AG08396 (cell line): ENCODE measurements at regions not wholly inside any gene's neighbourhood (a gene's known extent, or its start where the extent isn't known, plus 50 kb on each side); places are given as distances from the start of the nearest gene placed in this dataset.
"Not testable (repeated sequence)": the region's sequence is repeated elsewhere in the genome, so short reads cannot be mapped to it uniquely, and the experiment has no call there.

Experiments
- DNase-seq: peaks from one replicate; pipeline ENCODE4 v3.0.0; 2012; ENCODE audit warnings: low spot score, mixed read lengths

DNA sequence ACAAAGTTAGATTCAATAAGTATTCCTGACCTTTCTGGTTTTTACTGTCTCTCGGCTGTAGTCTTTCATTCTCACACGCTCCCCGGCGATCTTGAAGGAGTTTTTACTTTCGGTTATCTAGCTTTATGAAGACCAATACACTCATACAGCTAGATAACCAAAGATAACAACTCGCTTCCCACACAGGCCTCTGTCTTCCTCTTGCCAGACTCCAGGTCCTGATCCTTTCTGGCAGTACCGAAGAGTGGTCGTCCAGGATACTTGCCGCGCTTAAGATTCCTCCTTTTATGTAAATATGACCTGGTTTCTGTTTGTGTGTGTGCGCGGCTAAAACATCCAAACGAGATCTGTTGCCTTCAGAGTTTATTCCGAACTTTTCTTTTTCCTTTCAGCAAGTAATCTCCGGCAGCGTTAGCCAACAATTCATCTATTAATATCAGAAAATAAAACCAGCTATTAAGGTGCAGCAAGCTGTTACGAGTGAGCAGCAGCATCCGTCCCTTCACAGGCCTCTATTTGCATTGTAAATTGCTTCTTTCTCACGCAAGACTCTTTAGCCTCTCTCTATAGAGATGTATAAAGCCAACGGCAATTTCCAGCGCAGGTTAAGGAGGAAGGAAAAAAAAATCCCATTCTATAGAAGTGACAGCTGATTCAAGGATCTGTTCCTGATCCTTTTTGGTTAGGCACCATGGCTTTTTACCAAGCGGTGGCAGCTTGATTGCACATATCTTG is 216.1 kb downstream of the MEF2C start:
- no peak for DNase-seq

DNA sequence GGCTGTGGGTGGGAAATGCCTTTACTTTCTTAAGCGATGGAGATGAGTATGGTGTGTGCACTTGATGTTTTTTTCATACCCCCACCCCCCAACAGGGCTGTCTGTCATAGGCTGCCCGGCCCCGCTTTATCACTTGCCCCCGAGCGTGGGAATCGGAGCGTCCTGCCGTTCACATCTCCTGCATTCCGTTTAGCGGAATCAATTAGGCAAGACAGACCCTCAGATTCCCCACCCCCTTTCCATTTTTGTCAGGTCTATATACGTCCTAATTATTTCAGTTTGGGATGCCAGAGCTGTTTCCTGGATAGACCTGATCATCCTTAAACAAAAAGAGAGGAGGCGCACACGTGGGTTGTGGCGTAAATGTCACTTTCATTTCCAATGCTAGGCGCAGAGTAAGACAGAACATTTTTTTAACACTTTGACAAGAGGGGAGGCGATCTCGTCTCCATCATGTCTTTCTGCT is 217.2 kb downstream of the MEF2C start:
- no peak for DNase-seq

DNA sequence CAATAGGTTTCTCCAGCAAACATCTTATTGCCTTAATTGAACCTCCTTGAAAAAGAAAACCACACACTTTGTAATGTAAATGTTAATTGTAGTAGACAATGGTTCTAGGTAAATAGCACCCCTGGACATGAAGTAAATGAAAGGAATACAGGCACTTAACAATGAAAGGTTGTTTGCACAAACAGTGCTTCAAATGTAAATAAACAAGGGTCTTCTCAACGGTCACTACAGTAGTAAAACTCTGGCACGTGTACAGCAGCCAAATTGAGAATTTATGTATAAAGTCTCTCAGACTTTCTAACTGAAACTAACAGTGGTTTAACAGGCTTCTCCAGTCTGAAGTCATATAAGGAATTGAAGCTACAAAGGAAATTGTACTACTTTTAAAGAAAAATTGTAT is 218.3 kb downstream of the MEF2C start:
- DNase-seq: no peak

DNA sequence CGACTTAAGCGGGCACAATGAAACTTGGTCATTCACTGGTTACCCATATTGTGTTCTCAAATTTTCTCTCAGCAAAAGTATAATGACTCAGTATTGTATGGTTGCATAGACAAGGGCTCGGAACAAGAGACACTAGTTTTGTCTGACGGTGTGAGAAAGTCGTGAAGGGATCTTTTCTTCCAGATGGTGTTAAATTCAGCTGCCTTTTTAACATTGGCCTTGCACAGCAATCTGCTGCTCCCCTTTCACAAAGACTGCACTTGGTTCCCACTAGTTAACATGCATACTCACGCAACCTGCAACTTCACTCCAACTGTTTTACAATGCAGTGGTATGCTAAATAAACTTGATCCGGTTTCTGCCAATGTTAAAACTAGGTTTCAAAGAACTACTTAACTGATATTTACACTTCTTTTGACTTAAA is 219.2 kb downstream of the MEF2C start:
- DNase-seq: no peak

DNA sequence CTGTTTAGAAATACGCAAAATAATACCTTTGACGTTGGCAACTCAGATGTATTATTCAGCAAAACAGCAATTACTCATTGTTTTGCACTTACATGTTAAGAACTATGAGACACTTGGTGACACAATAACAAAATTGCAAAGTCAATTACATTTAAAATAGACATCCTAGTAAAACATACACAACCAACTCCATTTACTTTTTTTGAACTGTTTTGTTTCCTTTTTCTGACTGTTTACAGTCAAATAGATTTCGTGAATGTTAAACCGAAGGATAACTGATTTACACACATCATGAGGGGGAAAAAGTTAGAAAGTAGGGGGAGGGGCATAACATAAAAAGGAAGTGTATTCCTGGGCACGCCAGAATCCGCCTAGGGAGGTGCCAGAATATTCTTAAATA is 220.1 kb downstream of the MEF2C start:
- DNase-seq: no peak

DNA sequence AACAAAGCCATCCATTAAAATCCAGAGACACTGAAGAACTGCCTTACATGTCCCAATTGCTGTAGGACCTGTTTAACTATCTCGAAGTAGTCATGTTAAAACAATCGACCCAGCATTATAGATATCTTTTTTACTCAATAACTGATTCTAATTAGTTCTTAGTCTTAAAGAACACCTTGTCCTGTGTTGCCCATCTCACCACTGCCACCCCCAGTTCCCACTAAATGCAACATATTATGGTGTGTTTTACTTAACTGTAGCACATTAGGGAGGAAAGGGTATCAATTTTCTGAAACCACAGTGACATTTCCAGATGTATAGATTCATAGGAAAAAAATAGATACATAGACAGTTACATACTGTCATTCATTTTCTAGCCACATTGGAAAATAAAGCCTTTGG is 221.2 kb downstream of the MEF2C start:
- no peak for DNase-seq

DNA sequence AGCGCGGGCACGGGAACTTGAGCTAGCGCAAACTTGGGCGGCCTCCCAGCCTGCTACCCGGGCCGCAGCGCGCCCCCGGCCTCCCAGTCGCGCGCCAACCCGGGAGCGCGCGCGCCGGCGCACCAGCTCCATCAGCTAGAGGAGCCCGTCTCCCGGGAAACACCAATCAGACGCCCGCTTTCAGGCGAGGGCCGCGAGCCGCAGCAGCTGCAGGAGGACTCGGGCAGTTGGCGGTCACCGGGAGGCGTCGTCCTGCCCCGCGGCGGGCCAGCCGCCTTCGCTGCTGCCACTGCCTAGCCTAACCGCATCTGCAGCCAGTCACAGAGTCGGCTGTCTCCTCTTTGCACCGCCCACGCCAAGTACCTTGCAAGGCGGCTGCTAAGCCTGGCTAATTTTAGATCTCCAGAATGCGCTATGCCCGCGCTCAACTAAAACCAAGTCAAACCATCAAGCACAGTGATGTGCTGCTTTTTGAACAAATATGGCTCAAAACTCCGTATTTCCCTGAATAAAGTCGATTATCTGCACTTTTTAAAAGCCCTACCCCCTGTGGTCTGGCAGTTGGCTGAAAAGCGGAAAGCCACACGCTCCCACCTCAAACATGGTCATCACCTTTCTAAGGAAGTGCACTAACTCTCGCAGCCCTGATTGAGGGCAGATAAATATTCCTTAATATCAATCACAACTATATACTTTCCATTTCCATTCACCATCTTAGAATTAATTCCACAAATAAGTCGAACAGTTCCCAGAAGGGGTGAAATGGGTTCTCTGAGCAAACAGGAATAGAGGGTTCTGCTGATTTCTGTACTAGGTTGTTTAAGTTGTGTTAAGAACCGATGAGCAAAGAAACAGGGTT is 221.8 kb downstream of the MEF2C start:
- DNase-seq: peak; percentile 97

DNA sequence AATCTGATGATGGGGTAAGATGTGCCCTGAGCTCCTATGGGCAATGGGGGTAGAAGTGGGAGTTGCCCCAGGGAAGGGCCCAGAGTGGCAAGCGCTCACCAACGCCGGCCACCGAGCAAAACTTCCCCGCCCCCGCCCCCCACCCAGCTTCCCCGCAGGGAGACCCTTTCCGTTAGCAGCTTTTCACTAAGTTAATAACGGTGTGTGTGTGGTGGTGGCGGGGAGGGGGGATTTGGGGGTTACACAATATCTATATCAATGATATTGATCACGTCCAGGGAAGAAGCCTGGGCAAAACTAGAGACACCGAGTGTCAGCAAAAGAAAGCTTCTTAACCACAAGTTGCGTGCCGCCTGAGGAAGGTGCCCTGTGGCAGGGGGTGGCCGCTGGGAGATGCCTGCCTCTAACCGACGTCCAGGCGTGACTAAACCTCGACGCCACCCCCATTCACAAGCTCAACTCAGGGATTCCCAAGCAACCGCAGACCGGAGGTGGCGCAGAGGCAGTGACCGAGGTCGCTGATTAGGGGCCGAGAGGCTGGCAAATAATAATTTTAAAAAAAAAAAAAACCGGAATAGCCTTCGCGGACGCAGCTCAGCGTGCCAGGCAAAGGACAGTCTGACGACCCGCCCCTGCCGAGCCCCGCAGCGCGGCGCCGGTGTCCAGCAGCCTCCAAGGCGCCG is 222.6 kb downstream of the MEF2C start:
- DNase-seq: peak; percentile 64

DNA sequence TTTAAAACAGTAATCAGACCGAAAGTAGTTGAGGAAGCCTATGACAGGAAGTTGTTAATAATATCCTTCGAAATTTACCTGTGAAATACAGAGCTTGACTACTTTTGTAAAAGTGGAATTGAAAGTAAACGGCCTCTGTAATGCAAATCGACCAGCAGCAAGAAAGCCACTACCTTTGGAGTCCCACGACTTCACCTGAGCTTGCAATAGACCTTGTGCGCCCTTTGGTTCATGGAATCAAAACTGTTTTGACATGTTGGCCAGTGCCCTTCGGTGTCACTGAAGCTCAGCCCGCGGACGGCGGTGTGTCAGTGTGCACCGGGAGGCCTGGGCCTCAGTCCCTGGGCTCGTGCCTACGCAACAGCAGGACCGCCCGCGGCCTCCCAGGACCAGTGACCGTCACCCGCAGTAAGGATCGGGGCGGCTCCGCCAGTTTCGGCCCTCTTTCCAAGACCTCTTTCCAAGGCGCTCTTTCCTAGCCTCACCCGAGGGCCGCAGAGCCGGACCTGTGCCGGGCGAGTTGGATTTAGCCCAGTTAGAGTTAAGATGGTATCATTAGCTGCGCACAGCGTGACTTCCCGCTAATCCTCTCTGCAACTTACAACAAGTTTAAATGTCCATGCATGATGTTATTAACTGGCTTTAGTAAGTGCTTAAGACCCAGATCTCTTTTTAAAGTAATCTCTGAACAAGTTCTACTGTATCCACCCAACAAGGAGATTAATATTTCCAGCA is 223.3 kb downstream of the MEF2C start:
- no peak for DNase-seq

DNA sequence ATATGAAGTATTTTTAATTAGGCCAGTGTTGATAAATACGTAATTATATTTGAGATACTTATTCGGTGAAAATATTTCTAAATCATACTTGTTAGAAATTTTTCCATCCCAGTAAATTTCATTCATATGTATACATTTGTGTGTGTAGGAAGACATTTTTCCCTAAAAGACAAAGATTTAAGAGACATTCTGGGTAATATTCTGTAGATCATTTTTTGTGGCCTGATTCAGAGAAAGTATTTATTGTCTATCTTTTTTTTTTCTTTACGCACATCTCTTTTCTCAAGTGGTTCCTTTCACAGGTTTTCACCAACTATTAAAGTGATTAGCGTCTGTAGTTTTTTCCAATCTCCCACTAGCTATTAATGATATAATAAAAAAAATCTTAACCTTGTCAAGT is 224.1 kb downstream of the MEF2C start:
- DNase-seq: no peak

DNA sequence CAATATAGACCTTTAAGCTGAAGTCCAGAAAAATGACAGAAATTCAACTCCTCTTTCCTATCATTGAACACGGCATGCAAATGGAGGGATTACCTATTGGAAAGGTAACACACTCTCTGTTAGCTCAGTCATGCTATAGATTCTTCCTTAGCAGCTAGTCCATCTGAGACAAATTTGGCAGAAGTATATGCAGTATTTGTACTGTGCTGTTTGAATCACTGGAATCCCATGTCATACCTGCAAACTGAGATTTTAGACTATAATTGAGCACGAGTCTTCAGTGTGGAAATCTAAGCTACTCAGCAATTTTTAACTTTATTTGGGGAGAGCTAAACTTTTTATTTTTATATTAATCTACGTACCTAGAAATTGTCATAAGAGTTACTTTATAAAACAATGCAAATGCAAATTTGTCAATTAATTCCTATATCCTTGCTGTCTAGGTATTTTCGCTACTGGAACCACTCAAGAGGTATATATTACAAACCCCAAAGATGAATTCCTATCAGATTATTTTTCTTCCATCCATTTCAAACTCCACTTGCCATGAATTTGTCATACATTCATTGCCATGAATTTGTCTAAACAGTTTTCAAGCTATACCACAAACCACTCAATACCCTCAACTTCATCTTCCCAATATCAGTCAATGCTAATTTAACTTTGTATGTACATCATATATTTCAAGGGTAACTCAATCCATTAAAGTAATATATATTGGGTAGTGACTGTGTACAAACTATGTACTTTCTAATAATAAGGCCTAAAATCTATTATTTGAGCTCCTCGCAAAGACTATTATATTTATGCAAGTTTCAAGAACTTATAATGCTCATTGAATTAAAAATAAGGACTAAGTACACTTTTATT is 224.8 kb downstream of the MEF2C start:
- DNase-seq: no peak

DNA sequence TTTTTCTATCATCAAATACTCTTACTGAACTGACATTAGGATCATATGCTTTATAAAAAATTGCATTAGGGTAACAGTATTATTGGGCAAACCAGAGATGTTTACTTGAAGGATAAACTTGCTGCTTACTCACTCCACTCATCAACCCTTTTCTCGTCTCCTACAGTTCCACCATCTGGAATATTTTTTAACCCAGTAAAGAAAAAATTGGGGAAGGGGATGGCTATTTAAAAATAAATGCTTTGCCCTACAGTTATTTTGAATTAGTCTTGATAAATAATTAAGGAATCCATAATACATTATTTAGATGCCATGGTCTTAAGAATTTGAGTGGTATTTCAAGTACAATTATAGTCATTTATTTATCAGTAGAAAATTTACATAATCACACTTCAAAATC is 225.8 kb downstream of the MEF2C start:
- DNase-seq: no peak

DNA sequence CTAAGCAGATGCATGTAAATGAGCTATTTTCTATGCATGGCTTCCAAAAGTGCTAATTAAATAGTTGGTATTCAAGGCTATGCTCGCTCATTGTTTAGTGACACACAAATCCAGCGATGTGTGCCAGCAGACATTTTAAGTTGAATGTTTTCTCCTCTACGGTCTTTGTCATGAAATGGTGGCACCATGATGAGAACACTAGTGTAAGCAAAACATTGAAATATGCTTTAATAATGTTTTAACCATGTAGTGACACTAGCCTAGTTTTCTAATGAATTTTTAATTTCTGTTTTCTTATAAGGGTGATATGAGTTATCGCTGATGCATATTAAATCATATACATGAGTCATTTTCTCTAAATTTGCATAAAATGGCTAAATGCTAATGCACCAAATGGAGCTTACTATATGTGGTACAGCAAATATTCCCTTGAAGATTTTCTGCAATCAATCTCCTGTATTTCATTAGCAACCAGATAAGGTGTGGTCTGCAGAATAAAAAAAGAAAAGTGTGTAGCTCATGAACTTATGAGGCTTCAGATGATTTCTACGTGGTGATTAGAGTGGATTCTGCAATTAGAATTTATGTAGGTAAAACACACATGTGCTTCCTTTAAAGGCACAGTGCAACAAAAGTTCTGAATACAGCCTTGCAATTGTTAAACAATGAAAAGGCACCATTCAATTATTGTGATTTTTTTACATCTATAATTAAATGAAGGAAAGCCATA is 226.6 kb downstream of the MEF2C start:
- DNase-seq: no peak

DNA sequence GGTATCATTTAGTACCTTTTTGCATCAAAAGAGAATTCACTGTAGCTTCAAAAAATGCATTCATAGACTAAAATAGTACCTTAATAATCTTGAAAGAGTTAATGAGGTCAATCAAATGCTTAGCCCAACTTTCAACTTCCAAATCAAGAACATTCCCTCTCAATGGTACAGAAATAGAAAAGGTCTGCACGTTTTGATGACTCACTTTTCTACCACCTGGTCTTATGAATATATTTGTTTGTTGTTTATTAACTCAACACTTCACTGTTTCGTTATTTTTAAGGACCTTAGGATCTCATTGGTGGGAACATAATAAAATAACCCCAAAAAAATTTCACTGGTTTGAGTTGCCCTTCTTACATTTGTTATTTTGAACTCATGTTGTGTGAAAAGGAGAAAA is 229.5 kb downstream of the MEF2C start:
- DNase-seq: no peak

DNA sequence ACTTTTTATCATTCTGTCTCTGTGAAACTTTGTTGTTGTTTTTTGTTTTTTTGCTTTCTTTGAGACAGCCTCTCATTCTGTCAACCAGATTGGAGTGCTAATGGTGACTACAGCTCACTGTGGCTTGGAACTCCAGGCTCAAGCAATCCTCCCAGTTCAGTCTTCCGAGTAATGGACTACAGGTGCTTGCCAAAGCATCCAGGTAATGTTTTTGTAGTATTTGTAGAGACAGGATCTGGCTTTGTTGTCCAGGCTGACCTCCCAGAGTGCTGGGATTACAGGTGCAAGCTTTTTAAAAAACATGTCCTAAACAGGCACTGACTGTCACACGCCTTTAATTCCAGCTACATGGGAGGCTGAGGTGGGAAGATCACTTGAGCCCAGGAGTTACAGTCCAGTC is 235.1 kb downstream of the MEF2C start:
- DNase-seq: no peak

DNA sequence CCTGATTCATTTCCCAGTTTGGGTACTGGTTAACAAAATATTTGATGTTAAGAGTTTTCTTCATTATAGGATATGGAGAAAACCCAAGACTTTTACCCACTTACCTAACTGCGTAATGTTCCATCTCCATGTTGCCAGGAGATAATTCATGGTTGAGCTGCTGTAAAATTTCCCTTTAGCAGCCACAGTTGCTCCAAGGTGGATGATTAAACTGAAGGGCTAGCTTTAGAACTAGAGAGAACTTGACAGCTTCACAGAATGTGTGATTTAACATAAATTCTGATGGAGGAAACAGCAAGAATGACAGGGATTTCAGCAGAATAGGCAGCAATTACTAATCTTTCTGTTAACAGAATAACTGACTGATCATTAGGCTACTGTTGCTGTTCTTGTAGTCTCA is 236.1 kb downstream of the MEF2C start:
- no peak for DNase-seq

DNA sequence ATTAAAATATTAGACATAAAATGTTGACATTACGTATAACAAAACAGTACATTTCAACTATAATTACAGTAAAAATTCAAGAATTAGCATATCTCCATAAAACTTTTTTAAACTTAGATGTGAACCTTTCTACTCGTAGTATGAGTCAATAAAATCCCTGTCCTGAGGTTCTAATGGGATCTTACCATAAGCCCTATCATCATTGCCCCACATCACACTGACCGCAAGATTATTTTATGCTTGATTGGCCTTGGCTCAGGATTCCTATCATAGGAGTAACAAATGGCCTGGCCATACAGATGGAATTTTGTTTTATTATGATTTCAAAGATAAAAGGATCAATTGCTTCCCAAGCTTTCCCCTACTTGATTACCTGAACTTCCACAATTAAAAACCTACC is 238.3 kb downstream of the MEF2C start:
- no peak for DNase-seq

DNA sequence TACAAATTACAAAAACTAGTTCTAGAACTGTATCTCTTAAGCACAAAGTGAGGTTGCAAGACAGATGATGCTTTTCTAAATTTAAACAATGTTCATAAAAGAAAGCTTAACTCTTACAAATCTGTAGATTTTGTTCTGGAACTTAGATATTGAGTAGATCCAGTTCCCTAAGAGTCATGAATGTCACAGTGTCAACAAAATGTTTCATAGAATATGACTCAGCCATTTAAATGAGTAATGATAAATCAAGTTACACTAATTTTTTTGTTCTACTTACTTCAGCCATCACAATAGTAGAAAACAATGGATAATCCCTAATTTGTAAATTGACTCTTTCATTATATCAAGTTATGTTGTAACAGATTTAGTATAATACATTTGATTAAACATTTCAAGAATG is 239.7 kb downstream of the MEF2C start:
- DNase-seq: no peak

DNA sequence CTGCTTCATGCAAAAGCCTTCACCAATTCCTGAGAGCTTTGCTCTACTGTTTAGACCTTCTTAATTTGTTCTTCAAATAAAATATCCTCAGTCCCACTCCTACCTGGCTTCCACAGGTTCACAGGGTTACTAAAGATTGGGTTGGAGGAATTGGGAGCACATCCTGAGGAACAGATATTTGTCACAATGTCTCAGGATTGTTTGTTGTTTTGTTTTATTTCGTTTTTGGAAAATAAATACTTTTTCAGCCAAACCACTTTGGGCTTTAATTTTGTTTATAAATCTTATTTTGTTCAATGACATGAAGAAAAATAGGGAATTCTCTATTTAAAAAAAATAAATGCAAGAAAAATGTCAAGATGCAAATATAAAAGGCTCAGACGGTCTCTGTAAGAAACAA is 249.0 kb downstream of the MEF2C start:
- no peak for DNase-seq

DNA sequence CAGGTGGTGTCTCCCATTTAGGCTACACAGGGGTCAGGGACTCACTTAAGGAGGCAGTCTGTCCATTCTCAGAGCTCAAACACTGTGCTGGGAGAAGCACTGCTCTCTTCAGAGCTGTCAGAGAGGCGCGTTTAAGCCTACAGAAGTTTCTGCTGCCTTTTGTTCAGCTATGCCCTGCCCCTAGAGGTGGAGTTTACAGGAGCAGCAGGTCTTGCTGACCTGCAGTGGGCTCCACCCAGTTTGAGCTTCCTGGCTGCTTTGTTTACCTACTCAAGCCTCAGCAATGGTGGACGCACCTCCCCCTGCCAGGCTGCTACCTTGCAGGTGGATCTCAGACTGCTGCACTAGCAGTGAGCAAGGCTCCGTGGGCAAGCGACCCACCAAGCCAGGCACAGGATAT is 260.1 kb downstream of the MEF2C start:
- not testable (repeated sequence) for DNase-seq
